H9 (cell line): ENCODE measurements at regions not wholly inside any gene's neighbourhood (a gene's known extent, or its start where the extent isn't known, plus 50 kb on each side); places are given as distances from the start of the nearest gene placed in this dataset.

Source experiments
- DNase-seq: peaks from one replicate; pipeline ENCODE4 v3.0.0-alpha.2; 2017
- H2AFZ ChIP-seq: one replicate; pipeline ENCODE4 v1.6.1; 2013; ENCODE audit warnings: mild to moderate bottlenecking, low read length, control low read depth, moderate library complexity
- H2AK5ac ChIP-seq: 2 replicates; pipeline ENCODE4 v1.6.1; 2013; ENCODE audit warnings: low read length, control low read depth, mixed read lengths; ENCODE audit not compliant: insufficient read length
- H2BK120ac ChIP-seq: one replicate; pipeline ENCODE4 v1.6.1; 2013; ENCODE audit warnings: low read depth, mild to moderate bottlenecking, low read length, control low read depth, inconsistent platforms; ENCODE audit not compliant: poor library complexity, severe bottlenecking
- H2BK12ac ChIP-seq: 2 replicates; pipeline ENCODE4 v1.6.1; 2013; ENCODE audit warnings: low read length, control low read depth, mixed read lengths, low read depth; ENCODE audit not compliant: insufficient read length
- H2BK15ac ChIP-seq: 2 replicates; pipeline ENCODE4 v1.6.1; 2013; ENCODE audit warnings: low read depth, low read length, control low read depth
- H2BK20ac ChIP-seq: one replicate; pipeline ENCODE4 v1.6.1; 2013; ENCODE audit warnings: low read depth, mild to moderate bottlenecking, low read length, control low read depth, inconsistent platforms; ENCODE audit not compliant: poor library complexity, severe bottlenecking
- H2BK5ac ChIP-seq: 2 replicates; pipeline ENCODE4 v1.6.1; 2013; ENCODE audit warnings: low read length, control low read depth, mixed read lengths; ENCODE audit not compliant: insufficient read length
- H3K14ac ChIP-seq: 2 replicates; pipeline ENCODE4 v1.6.1; 2013; ENCODE audit warnings: low read length, control low read depth; ENCODE audit not compliant: insufficient read depth
- H3K18ac ChIP-seq: 2 replicates; pipeline ENCODE4 v1.6.1; 2013; ENCODE audit warnings: low read depth, mild to moderate bottlenecking, mixed read lengths, low read length, control low read depth; ENCODE audit not compliant: insufficient read length
- H3K23ac ChIP-seq: 2 replicates; pipeline ENCODE4 v1.6.1; 2013; ENCODE audit warnings: low read length, control low read depth, mixed read lengths, low read depth; ENCODE audit not compliant: insufficient read length
- H3K23me2 ChIP-seq: 2 replicates; pipeline ENCODE4 v1.6.1; 2013; ENCODE audit warnings: low read depth, mild to moderate bottlenecking, mixed read lengths, low read length, control low read depth; ENCODE audit not compliant: insufficient read length, poor library complexity, severe bottlenecking
- H3K27ac ChIP-seq: 2 replicates; pipeline ENCODE4 v1.5.1; 2013; ENCODE audit warnings: low read length, control low read depth, mixed read lengths, low read depth; ENCODE audit not compliant: insufficient read length
- H3K27me3 ChIP-seq: 2 replicates; pipeline ENCODE4 v1.6.1; 2013; ENCODE audit warnings: low read length, control low read depth, inconsistent platforms; ENCODE audit not compliant: insufficient read depth
- H3K4ac ChIP-seq: 2 replicates; pipeline ENCODE4 v1.6.1; 2013; ENCODE audit warnings: low read depth, mild to moderate bottlenecking, control low read depth, inconsistent platforms, low read length, moderate library complexity
- H3K4me1 ChIP-seq: 2 replicates; pipeline ENCODE4 v1.6.1; 2013; ENCODE audit warnings: low read length, control low read depth, inconsistent platforms; ENCODE audit not compliant: insufficient read depth
- H3K4me2 ChIP-seq: 2 replicates; pipeline ENCODE4 v1.6.1; 2013; ENCODE audit warnings: low read length, control low read depth, mixed read lengths; ENCODE audit not compliant: insufficient read length, insufficient read depth
- H3K56ac ChIP-seq: 2 replicates; pipeline ENCODE4 v1.6.1; 2013; ENCODE audit warnings: low read depth, mild to moderate bottlenecking, mixed read lengths, low read length, control low read depth; ENCODE audit not compliant: insufficient read length
- H3K79me1 ChIP-seq: 2 replicates; pipeline ENCODE4 v1.6.1; 2013; ENCODE audit warnings: low read depth, mild to moderate bottlenecking, moderate library complexity, low read length, control low read depth, inconsistent platforms; ENCODE audit not compliant: insufficient read depth, poor library complexity, severe bottlenecking
- H3K79me2 ChIP-seq: 2 replicates; pipeline ENCODE4 v1.6.1; 2013; ENCODE audit warnings: low read length, control low read depth, inconsistent platforms; ENCODE audit not compliant: insufficient read depth
- H3K9ac ChIP-seq: 2 replicates; pipeline ENCODE4 v1.6.1; 2013; ENCODE audit warnings: low read length, control low read depth, mixed read lengths; ENCODE audit not compliant: insufficient read length; ENCODE audit errors: extremely low read depth
- H3K9me3 ChIP-seq: one replicate; pipeline ENCODE4 v1.6.1; 2013; ENCODE audit warnings: low read depth, low read length, inconsistent platforms; ENCODE audit not compliant: control insufficient read depth
- H3T11ph ChIP-seq: one replicate; pipeline ENCODE4 v1.6.1; 2013; ENCODE audit warnings: mild to moderate bottlenecking, low read length, control low read depth, inconsistent platforms
- H4K20me1 ChIP-seq: one replicate; pipeline ENCODE4 v1.6.1; 2013; ENCODE audit not compliant: control insufficient read depth, insufficient read length, insufficient read depth
- H4K5ac ChIP-seq: 2 replicates; pipeline ENCODE4 v1.6.1; 2013; ENCODE audit warnings: low read depth, mild to moderate bottlenecking, mixed read lengths, low read length, control low read depth; ENCODE audit not compliant: insufficient read length
- H4K8ac ChIP-seq: replicated peaks from 2 replicates; pipeline ENCODE4 v1.6.1; 2013; ENCODE audit warnings: low read length, control low read depth, mixed read lengths, low read depth; ENCODE audit not compliant: insufficient read length
- H4K91ac ChIP-seq: 2 replicates; pipeline ENCODE4 v1.6.1; 2013; ENCODE audit warnings: low read depth, mild to moderate bottlenecking, moderate library complexity, mixed read lengths, low read length, control low read depth; ENCODE audit not compliant: insufficient read length
- H3K27ac Mint-ChIP-seq, 3 experiments: 2 replicates in 2 of 3; 3 replicates in 1 of 3; pipeline ENCODE4 v1.8.0; 2020 to 2021; ENCODE audit warnings: mixed read lengths in 3 of 3, mild to moderate bottlenecking in 1 of 3, moderate library complexity in 1 of 3
- H3K27me3 Mint-ChIP-seq: 2 replicates; pipeline ENCODE4 v1.8.0; 2021; ENCODE audit warnings: low read depth, mild to moderate bottlenecking, moderate library complexity, mixed read lengths
- H3K36me3 Mint-ChIP-seq, 3 experiments: 2 replicates in 2 of 3; 3 replicates in 1 of 3; pipeline ENCODE4 v1.8.0; 2020 to 2021; ENCODE audit warnings: low read depth in 3 of 3, mixed read lengths in 3 of 3; ENCODE audit not compliant: insufficient read depth in 1 of 3
- H3K4me1 Mint-ChIP-seq, 2 experiments: 2 replicates each; pipeline ENCODE4 v1.8.0; 2020; ENCODE audit warnings: mixed read lengths in 2 of 2
- H3K4me3 Mint-ChIP-seq, 2 experiments: 2 replicates in 1 of 2; 3 replicates in 1 of 2; pipeline ENCODE4 v1.8.0; 2020 to 2021; ENCODE audit warnings: mild to moderate bottlenecking in 2 of 2, mixed read lengths in 2 of 2, moderate library complexity in 1 of 2
- H3K9me3 Mint-ChIP-seq, 2 experiments: 2 replicates in 1 of 2; 3 replicates in 1 of 2; pipeline ENCODE4 v1.8.0; 2020; ENCODE audit warnings: mild to moderate bottlenecking in 2 of 2, mixed read lengths in 2 of 2, moderate library complexity in 1 of 2
- CTCF ChIP-seq: fragments of 200-600 bp; sonication (generic); conservative IDR thresholded peaks from 3 replicates; pipeline ENCODE4 v1.8.0; 2021; ENCODE audit warnings: antibody characterized with exemption, mild to moderate bottlenecking
- WGBS: extraction: QIAGEN DNeasy Blood & Tissue Kit; methylation state at CpG from one replicate; pipeline ENCODE4 v1.1.7; 2013; ENCODE audit warnings: missing lambda C conversion rate, low lambda C conversion rate, mixed read lengths; ENCODE audit not compliant: insufficient read length; ENCODE audit errors: extremely low coverage; 5-methylcytosine and 5-hydroxymethylcytosine counted together

GRCh38 chr5:174310243-174310642 lies 264.7 kb downstream of the NSG2 start:
- H3K9me3 ChIP-seq = no peaks in the 10 kb centered on the region
- H3K4me1 ChIP-seq = no peaks in the 10 kb centered on the region
- no peak overlapping the region for H2AK5ac ChIP-seq
- H3T11ph ChIP-seq = no peak overlapping the region
- DNase-seq = peak; percentile 17
- no peak overlapping the region for H3K9ac ChIP-seq
- WGBS = no CpG with 5 or more reads among the region's 10 CpGs
- no peak overlapping the region for H2BK20ac ChIP-seq
- no peaks in the 10 kb centered on the region for H3K23me2 ChIP-seq
- H4K20me1 ChIP-seq = no peaks in the 10 kb centered on the region
- Mint-ChIP-seq H3K4me1 (peaks cover 7 to 9% of the 10 kb centered on the region in 2 experiments), H3K4me3 (no peak overlapping the region), H3K27me3 (peaks cover 26% of the 10 kb centered on the region), H3K36me3 (no peaks in the 10 kb centered on the region; a peak in 1 of 7 replicates), H3K9me3 (no peaks in the 10 kb centered on the region), H3K27ac (no peak overlapping the region)
- H2AFZ ChIP-seq = no peak overlapping the region
- no peak overlapping the region for H3K56ac ChIP-seq
- H2BK15ac ChIP-seq = no peak overlapping the region
- H2BK12ac ChIP-seq = no peak overlapping the region
- H3K79me2 ChIP-seq = no peaks in the 10 kb centered on the region
- no peak overlapping the region for H3K18ac ChIP-seq
- H3K4me2 ChIP-seq = no peak overlapping the region
- H3K4ac ChIP-seq = no peak overlapping the region
- H2BK120ac ChIP-seq = no peak overlapping the region
- H4K8ac ChIP-seq = no peak overlapping the region
- no peak for TF ChIP-seq CTCF
- H3K14ac ChIP-seq = no peak overlapping the region
- no peak overlapping the region for H3K27ac ChIP-seq
- no peak overlapping the region for H4K91ac ChIP-seq
- no peaks in the 10 kb centered on the region for H3K79me1 ChIP-seq
- no peaks in the 10 kb centered on the region; the same call in 1 of the 2 replicates for H3K27me3 ChIP-seq
- H3K23ac ChIP-seq = no peak overlapping the region
- H4K5ac ChIP-seq = no peak overlapping the region
- H2BK5ac ChIP-seq = no peak overlapping the region
